K562 (cell line): ENCODE measurements at regions not wholly inside any gene's neighbourhood (a gene's known extent, or its start where the extent isn't known, plus 50 kb on each side); places are given as distances from the start of the nearest gene placed in this dataset.

Experiments
- ATAC-seq: fragments of 200-7000 bp; cut with Tn5 transposase; 3 replicates; pipeline ENCODE4 v1.9.1; 2020; ENCODE audit warnings: moderate library complexity
- BruUV-seq: library from RNA; stranded (reverse); fragments of 400-500 nt; replicated peaks from 2 replicates; lab custom pipeline; 2021; lab: Mats Ljungman, UMichigan
- CTCF ChIA-PET: fragments of 300-600 bp; formaldehyde crosslinking; extraction: SDS; loops from one replicate; lab custom pipeline; 2021; ENCODE audit warnings: low intra/inter-chr PET ratio; lab: Yijun Ruan, JAX
- POLR2A ChIA-PET: fragments of 300-600, 350-650 bp; sonication (Branson Sonifier 250); formaldehyde crosslinking; extraction: SDS; loops from one replicate; lab custom pipeline; 2021; ENCODE audit warnings: antibody characterized with exemption, inconsistent platforms; lab: Yijun Ruan, JAX
- DNase-seq, 4 experiments: peaks; one replicate each; pipeline versions ENCODE4 v3.0.0 to v3.0.0-alpha.2; 2011 to 2018; ENCODE audit warnings: low spot score in 3 of 4, mixed read lengths in 3 of 4; ENCODE audit errors: extremely low read depth in 1 of 4
- FAIRE-seq: peaks from 2 replicates; lab custom pipeline; 2011; peaks lifted over from hg19 to GRCh38; lab: Jason Lieb, UNC
- H2AFZ ChIP-seq: 2 replicates; pipeline ENCODE4 v1.6.0; 2011; ENCODE audit warnings: low read depth, low read length, control low read depth, inconsistent platforms
- H3K27ac ChIP-seq: fragments of 200-600 bp; 3 replicates; pipeline ENCODE4 v1.8.0; 2011; ENCODE audit warnings: low read depth, mild to moderate bottlenecking, control low read depth, inconsistent platforms, low read length, moderate library complexity, mixed read lengths; ENCODE audit errors: extremely low read depth
- H3K27me3 ChIP-seq, 2 experiments: fragments of 300-600 bp in 1 of 2; 2 replicates in 1 of 2; 3 replicates in 1 of 2; pipeline versions ENCODE4 v1.6.0 to v1.8.0; 2011; ENCODE audit warnings: inconsistent platforms in 2 of 2, low read length in 2 of 2, mild to moderate bottlenecking in 1 of 2, mixed read lengths in 1 of 2, moderate library complexity in 1 of 2; ENCODE audit not compliant: control insufficient read depth in 2 of 2, insufficient read depth in 2 of 2
- H3K36me3 ChIP-seq: fragments of 300-600 bp; 3 replicates; pipeline ENCODE4 v1.8.0; 2011; ENCODE audit warnings: mild to moderate bottlenecking, low read length, inconsistent platforms; ENCODE audit not compliant: control insufficient read depth, insufficient read depth
- H3K4me1 ChIP-seq, 2 experiments: fragments of 200-600 bp in 1 of 2; replicated peaks in 1 of 2; 2 replicates in 1 of 2; 3 replicates in 1 of 2; pipeline versions ENCODE4 v1.5.1 to v1.8.0; 2011; ENCODE audit warnings: inconsistent platforms in 2 of 2, low read length in 2 of 2, mild to moderate bottlenecking in 1 of 2, mixed read lengths in 1 of 2, moderate library complexity in 1 of 2; ENCODE audit not compliant: control insufficient read depth in 2 of 2, insufficient read depth in 2 of 2
- H3K4me2 ChIP-seq: 2 replicates; pipeline ENCODE4 v1.6.1; 2011; ENCODE audit warnings: low read length, control low read depth, inconsistent platforms, mixed read lengths; ENCODE audit not compliant: insufficient read depth
- H3K4me3 ChIP-seq: fragments of 200-600 bp; sonication (generic), shearing (Covaris generic); 2 replicates; pipeline ENCODE4 v1.5.1; 2016; ENCODE audit warnings: control low read depth, inconsistent platforms
- H3K79me2 ChIP-seq: fragments of 200-600 bp; 3 replicates; pipeline ENCODE4 v1.8.0; 2011; ENCODE audit warnings: low read length, inconsistent platforms; ENCODE audit not compliant: control insufficient read depth, insufficient read depth
- H3K9ac ChIP-seq, 2 experiments: 2 replicates each; pipeline versions ENCODE4 v1.6.0 to v1.6.1; 2011; ENCODE audit warnings: low read depth in 2 of 2, low read length in 2 of 2, control low read depth in 1 of 2, inconsistent platforms in 1 of 2, mild to moderate bottlenecking in 1 of 2, mixed read lengths in 1 of 2; ENCODE audit not compliant: insufficient read depth in 1 of 2
- H3K9me1 ChIP-seq: one replicate; pipeline ENCODE4 v1.6.0; 2011; ENCODE audit warnings: inconsistent platforms, mild to moderate bottlenecking, low read length, moderate library complexity; ENCODE audit not compliant: control insufficient read depth, insufficient read depth
- H3K9me3 ChIP-seq: replicated peaks from 2 replicates; pipeline ENCODE4 v1.5.1; 2011; ENCODE audit warnings: low read depth, low read length, inconsistent platforms; ENCODE audit not compliant: control insufficient read depth, insufficient read depth
- H4K20me1 ChIP-seq: replicated peaks from 2 replicates; pipeline ENCODE4 v1.6.1; 2011; ENCODE audit warnings: low read length, inconsistent platforms, mixed read lengths; ENCODE audit not compliant: control insufficient read depth, insufficient read depth
- ASH1L ChIP-seq: fragments of 450-650 bp; IDR thresholded peaks from 2 replicates; pipeline ENCODE4 v1.6.1; 2018; ENCODE audit warnings: borderline replicate concordance, mild to moderate bottlenecking, low read depth; ENCODE audit not compliant: partially characterized antibody
- BRF1 ChIP-seq: IDR thresholded peaks from 3 replicates; pipeline ENCODE4 v1.6.1; 2011; ENCODE audit warnings: borderline replicate concordance, mild to moderate bottlenecking; ENCODE audit not compliant: insufficient read length; ENCODE audit errors: extremely low read depth
- CAMTA2 ChIP-seq: fragments of 250-450 bp; sonication (Bioruptor Pico); conservative IDR thresholded peaks from 2 replicates; pipeline ENCODE4 v1.5.1; 2022
- CREB3L1 ChIP-seq: fragments of 450-650 bp; IDR thresholded peaks from 2 replicates; pipeline ENCODE4 v1.6.1; 2014; ENCODE audit warnings: low read depth, mild to moderate bottlenecking, moderate library complexity, borderline replicate concordance
- DACH1 ChIP-seq: fragments of 450-650 bp; IDR thresholded peaks from 2 replicates; pipeline ENCODE4 v1.6.1; 2018; ENCODE audit not compliant: partially characterized antibody
- E2F6 ChIP-seq, 2 experiments: IDR thresholded peaks; 2 replicates each; pipeline ENCODE4 v1.6.1; 2011; ENCODE audit warnings: borderline replicate concordance in 1 of 2, control low read depth in 1 of 2, low read depth in 1 of 2, low read length in 1 of 2, mild to moderate bottlenecking in 1 of 2, mixed read lengths in 1 of 2, moderate library complexity in 1 of 2; ENCODE audit not compliant: insufficient read depth in 1 of 2, insufficient read length in 1 of 2, poor library complexity in 1 of 2, severe bottlenecking in 1 of 2; ENCODE audit errors: extremely low read depth in 1 of 2
- ELF1 ChIP-seq: fragments of 200-800 bp; sonication (Bioruptor generic); IDR thresholded peaks from 2 replicates; pipeline ENCODE4 v1.6.1; 2016; ENCODE audit warnings: missing genetic modification characterization, missing compliant biosample characterization
- EP300 ChIP-seq: IDR thresholded peaks from 2 replicates; pipeline ENCODE4 v1.6.1; 2012; ENCODE audit warnings: low read length, improper control_type of control experiment
- GATAD2B ChIP-seq: fragments of 450-650 bp; IDR thresholded peaks from 2 replicates; pipeline ENCODE4 v1.6.1; 2017; ENCODE audit warnings: mild to moderate bottlenecking, borderline replicate concordance
- POLR3A ChIP-seq: IDR thresholded peaks from 2 replicates; pipeline ENCODE4 v1.6.1; 2011; ENCODE audit warnings: borderline replicate concordance, mild to moderate bottlenecking, moderate library complexity; ENCODE audit not compliant: insufficient read length, insufficient read depth; ENCODE audit errors: extremely low read depth
- RFX1 ChIP-seq: fragments of 450-650 bp; IDR thresholded peaks from 2 replicates; pipeline ENCODE4 v1.6.1; 2016; ENCODE audit warnings: mild to moderate bottlenecking, moderate library complexity
- SRSF3 ChIP-seq: fragments of 200-400 bp; formaldehyde crosslinking; IDR thresholded peaks from 2 replicates; pipeline ENCODE4 v1.6.1; 2016; ENCODE audit warnings: mild to moderate bottlenecking, low read length, moderate library complexity; ENCODE audit not compliant: insufficient read depth
- ZEB2 ChIP-seq: fragments of 450-650 bp; IDR thresholded peaks from 2 replicates; pipeline ENCODE4 v1.6.1; 2016
- ZNF239 ChIP-seq: fragments of 250-450 bp; sonication (Bioruptor Pico); IDR thresholded peaks from 2 replicates; pipeline ENCODE4 v1.4.0; 2020; ENCODE audit warnings: mild to moderate bottlenecking
- WGBS: fragments of 100-300 bp; shearing (Covaris generic); methylation state at CpG from one replicate; pipeline ENCODE4 v1.1.6; 2016; ENCODE audit warnings: low coverage, mixed read lengths; ENCODE audit not compliant: insufficient coverage; ENCODE audit errors: missing lambda C conversion rate; 5-methylcytosine and 5-hydroxymethylcytosine counted together
- in situ Hi-C: fragments of 300-500 bp; cut with MboI; formaldehyde crosslinking; loops from 4 replicates; pipeline ENCODE4 v1.15.0; 2018; ENCODE audit warnings: inconsistent platforms, mixed read lengths
- intact Hi-C: fragments of 100-400 bp; cut with micrococcal nuclease; formaldehyde crosslinking; loops from 2 replicates; pipeline ENCODE4 v1.14.2; 2022

GRCh38 chr5:68093455-68094159, 121.9 kb upstream of the PIK3R1 start:
- no peak for DNase-seq
- Histone ChIP-seq H3K27ac (no peak overlapping the region), H3K27me3 (no peaks in the 10 kb centered on the region; a peak in 1 of 5 replicates), H3K4me3 (no peak overlapping the region), H4K20me1 (no peaks in the 10 kb centered on the region), H3K4me1 (no peaks in the 10 kb centered on the region), H3K79me2 (no peaks in the 10 kb centered on the region), H3K9me1 (no peaks in the 10 kb centered on the region), H3K36me3 (no peaks in the 10 kb centered on the region), H3K4me2 (no peak overlapping the region), H3K9me3 (no peaks in the 10 kb centered on the region), H3K9ac (no peak overlapping the region), H2AFZ (no peak overlapping the region)
- no peak for FAIRE-seq
- POLR2A ChIA-PET = no interaction called here
- TF ChIP-seq ZNF239 (CRISPR knock-in tag) (no peak), DACH1 (no peak), GATAD2B (no peak), BRF1 (no peak), ELF1 (tag) (no peak), CAMTA2 (no peak), SRSF3 (no peak), ZEB2 (no peak), RFX1 (no peak), ASH1L (no peak), POLR3A (no peak), CREB3L1 (no peak), EP300 (no peak), E2F6 (IDR thresholded peaks at IDR 0.05; ENCODE audit: borderline replicate concordance in 1 of 2, extremely low read depth in 1 of 2, insufficient read depth in 1 of 2, insufficient read length in 1 of 2, low read depth in 1 of 2, low read length in 1 of 2, poor library complexity in 1 of 2, severe bottlenecking in 1 of 2) (no peak)
- WGBS = 0% methylated on average over 3 of the region's 3 CpGs
- in situ Hi-C loops (no loop called here), intact Hi-C loops (no loop called here)
- CTCF ChIA-PET = no interaction called here
- no TSS peak for BruUV-seq
- ATAC-seq = no peak
